H1 (cell line): ENCODE measurements at regions not wholly inside any gene's neighbourhood (a gene's known extent, or its start where the extent isn't known, plus 50 kb on each side); places are given as distances from the start of the nearest gene placed in this dataset.

ENCODE experiments used
- CBX5 ChIP-seq: fragments of 300-800, 300-1000 bp; sonication (generic); IDR thresholded peaks from 2 replicates; pipeline ENCODE4 v1.7.1; 2016; ENCODE audit warnings: antibody characterized with exemption, low read length, low read depth
- CHD2 ChIP-seq: IDR thresholded peaks from 2 replicates; pipeline ENCODE4 v1.6.1; 2012; ENCODE audit warnings: low read length, improper control_type of control experiment
- KDM4A ChIP-seq: IDR thresholded peaks from one replicate; pipeline ENCODE4 v1.7.1; 2012; ENCODE audit warnings: low read depth, mild to moderate bottlenecking, moderate library complexity, low read length, inconsistent platforms; ENCODE audit not compliant: severe bottlenecking
- TAF7 ChIP-seq: optimal IDR thresholded peaks from 2 replicates; pipeline ENCODE3; 2011; ENCODE audit warnings: low read depth, mild to moderate bottlenecking, inconsistent platforms, low read length, moderate library complexity, borderline replicate concordance
- TF ChIP-seq, protein P1 (sequence below): fragments of 300-600 bp; sonication (generic); IDR thresholded peaks from 2 replicates; pipeline ENCODE4 v1.7.1; 2012; ENCODE audit warnings: low read length, moderate library complexity, mild to moderate bottlenecking, inconsistent platforms; ENCODE audit not compliant: insufficient replicate concordance
- TF ChIP-seq, protein P2 (sequence below): IDR thresholded peaks from 2 replicates; pipeline ENCODE4 v1.6.1; 2012; ENCODE audit warnings: inconsistent platforms
- TF ChIP-seq, protein P3 (sequence below): IDR thresholded peaks from 2 replicates; pipeline ENCODE4 v1.6.1; 2012; ENCODE audit warnings: low read length, inconsistent platforms

DNA sequence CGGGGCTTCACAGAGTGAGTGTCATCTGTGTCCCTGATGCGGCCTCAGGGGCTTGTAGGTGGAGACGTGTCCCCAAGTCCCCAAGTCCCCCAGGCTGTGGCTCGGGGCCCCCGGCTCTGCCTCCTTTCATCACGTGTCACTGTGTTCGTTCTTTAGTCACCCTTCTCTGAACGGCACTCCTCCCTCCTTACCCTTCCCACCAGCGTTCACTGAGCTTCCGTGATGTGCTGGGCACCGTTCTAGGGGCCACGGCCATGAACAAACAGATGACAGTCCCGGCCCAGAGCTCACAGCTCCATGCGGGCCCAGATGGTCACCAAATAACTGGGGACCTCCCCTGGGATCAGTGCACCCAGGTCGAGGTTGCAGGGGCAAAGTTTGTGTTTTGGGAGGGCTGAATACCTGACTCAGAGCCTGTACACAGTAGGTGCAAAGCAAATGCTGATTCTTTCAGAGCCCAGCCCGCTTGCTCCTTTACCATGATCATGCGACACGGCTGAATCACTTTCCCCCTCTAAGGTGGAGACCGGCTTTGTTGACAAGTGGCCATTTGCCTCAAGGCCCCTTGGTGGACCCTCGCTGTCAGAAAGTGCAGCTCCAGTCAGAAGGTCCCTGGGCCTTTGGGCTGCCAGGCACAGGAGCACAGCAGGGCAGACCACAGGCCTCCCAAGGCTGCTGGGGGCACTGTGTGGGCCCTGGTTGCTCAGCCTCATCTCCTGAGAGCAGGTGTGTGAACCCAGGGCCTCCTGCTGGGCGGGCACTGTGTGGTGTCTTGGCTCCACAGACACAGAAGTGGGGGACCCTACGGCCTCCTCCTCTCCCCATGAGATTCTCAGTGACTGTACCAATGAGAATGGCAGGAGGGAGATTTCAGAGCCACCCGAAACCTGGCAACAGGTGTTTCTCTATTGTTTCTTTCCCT lies 592.5 kb downstream of the PTPRU start (continued):
- TF ChIP-seq, protein P1, sequence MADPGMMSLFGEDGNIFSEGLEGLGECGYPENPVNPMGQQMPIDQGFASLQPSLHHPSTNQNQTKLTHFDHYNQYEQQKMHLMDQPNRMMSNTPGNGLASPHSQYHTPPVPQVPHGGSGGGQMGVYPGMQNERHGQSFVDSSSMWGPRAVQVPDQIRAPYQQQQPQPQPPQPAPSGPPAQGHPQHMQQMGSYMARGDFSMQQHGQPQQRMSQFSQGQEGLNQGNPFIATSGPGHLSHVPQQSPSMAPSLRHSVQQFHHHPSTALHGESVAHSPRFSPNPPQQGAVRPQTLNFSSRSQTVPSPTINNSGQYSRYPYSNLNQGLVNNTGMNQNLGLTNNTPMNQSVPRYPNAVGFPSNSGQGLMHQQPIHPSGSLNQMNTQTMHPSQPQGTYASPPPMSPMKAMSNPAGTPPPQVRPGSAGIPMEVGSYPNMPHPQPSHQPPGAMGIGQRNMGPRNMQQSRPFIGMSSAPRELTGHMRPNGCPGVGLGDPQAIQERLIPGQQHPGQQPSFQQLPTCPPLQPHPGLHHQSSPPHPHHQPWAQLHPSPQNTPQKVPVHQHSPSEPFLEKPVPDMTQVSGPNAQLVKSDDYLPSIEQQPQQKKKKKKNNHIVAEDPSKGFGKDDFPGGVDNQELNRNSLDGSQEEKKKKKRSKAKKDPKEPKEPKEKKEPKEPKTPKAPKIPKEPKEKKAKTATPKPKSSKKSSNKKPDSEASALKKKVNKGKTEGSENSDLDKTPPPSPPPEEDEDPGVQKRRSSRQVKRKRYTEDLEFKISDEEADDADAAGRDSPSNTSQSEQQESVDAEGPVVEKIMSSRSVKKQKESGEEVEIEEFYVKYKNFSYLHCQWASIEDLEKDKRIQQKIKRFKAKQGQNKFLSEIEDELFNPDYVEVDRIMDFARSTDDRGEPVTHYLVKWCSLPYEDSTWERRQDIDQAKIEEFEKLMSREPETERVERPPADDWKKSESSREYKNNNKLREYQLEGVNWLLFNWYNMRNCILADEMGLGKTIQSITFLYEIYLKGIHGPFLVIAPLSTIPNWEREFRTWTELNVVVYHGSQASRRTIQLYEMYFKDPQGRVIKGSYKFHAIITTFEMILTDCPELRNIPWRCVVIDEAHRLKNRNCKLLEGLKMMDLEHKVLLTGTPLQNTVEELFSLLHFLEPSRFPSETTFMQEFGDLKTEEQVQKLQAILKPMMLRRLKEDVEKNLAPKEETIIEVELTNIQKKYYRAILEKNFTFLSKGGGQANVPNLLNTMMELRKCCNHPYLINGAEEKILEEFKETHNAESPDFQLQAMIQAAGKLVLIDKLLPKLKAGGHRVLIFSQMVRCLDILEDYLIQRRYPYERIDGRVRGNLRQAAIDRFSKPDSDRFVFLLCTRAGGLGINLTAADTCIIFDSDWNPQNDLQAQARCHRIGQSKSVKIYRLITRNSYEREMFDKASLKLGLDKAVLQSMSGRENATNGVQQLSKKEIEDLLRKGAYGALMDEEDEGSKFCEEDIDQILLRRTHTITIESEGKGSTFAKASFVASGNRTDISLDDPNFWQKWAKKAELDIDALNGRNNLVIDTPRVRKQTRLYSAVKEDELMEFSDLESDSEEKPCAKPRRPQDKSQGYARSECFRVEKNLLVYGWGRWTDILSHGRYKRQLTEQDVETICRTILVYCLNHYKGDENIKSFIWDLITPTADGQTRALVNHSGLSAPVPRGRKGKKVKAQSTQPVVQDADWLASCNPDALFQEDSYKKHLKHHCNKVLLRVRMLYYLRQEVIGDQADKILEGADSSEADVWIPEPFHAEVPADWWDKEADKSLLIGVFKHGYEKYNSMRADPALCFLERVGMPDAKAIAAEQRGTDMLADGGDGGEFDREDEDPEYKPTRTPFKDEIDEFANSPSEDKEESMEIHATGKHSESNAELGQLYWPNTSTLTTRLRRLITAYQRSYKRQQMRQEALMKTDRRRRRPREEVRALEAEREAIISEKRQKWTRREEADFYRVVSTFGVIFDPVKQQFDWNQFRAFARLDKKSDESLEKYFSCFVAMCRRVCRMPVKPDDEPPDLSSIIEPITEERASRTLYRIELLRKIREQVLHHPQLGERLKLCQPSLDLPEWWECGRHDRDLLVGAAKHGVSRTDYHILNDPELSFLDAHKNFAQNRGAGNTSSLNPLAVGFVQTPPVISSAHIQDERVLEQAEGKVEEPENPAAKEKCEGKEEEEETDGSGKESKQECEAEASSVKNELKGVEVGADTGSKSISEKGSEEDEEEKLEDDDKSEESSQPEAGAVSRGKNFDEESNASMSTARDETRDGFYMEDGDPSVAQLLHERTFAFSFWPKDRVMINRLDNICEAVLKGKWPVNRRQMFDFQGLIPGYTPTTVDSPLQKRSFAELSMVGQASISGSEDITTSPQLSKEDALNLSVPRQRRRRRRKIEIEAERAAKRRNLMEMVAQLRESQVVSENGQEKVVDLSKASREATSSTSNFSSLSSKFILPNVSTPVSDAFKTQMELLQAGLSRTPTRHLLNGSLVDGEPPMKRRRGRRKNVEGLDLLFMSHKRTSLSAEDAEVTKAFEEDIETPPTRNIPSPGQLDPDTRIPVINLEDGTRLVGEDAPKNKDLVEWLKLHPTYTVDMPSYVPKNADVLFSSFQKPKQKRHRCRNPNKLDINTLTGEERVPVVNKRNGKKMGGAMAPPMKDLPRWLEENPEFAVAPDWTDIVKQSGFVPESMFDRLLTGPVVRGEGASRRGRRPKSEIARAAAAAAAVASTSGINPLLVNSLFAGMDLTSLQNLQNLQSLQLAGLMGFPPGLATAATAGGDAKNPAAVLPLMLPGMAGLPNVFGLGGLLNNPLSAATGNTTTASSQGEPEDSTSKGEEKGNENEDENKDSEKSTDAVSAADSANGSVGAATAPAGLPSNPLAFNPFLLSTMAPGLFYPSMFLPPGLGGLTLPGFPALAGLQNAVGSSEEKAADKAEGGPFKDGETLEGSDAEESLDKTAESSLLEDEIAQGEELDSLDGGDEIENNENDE = no peak
- TF ChIP-seq, protein P2, sequence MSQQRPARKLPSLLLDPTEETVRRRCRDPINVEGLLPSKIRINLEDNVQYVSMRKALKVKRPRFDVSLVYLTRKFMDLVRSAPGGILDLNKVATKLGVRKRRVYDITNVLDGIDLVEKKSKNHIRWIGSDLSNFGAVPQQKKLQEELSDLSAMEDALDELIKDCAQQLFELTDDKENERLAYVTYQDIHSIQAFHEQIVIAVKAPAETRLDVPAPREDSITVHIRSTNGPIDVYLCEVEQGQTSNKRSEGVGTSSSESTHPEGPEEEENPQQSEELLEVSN = no peak
- TF ChIP-seq CBX5 (no peak), KDM4A (no peak), TAF7 (no peak), CHD2 (no peak)
- TF ChIP-seq, protein P3, sequence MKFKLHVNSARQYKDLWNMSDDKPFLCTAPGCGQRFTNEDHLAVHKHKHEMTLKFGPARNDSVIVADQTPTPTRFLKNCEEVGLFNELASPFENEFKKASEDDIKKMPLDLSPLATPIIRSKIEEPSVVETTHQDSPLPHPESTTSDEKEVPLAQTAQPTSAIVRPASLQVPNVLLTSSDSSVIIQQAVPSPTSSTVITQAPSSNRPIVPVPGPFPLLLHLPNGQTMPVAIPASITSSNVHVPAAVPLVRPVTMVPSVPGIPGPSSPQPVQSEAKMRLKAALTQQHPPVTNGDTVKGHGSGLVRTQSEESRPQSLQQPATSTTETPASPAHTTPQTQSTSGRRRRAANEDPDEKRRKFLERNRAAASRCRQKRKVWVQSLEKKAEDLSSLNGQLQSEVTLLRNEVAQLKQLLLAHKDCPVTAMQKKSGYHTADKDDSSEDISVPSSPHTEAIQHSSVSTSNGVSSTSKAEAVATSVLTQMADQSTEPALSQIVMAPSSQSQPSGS = no peak
